CD8-positive, alpha-beta memory T cell (primary cell): ENCODE measurements at regions not wholly inside any gene's neighbourhood (a gene's known extent, or its start where the extent isn't known, plus 50 kb on each side); places are given as distances from the start of the nearest gene placed in this dataset.

ENCODE experiments used
- CTCF ChIA-PET: fragments of 350-600 bp; sonication (Branson Sonifier 250); formaldehyde crosslinking; loops from one replicate; lab custom pipeline; 2021; ENCODE audit warnings: antibody characterized with exemption; lab: Charles Lee
- POLR2A ChIA-PET: fragments of 350-600 bp; sonication (Branson Sonifier 250); formaldehyde crosslinking; loops from one replicate; lab custom pipeline; 2021; ENCODE audit warnings: antibody characterized with exemption; lab: Charles Lee
- DNase-seq, 5 donors: peaks; one replicate each; pipeline versions ENCODE4 v3.0.0 to v3.0.0-alpha.2; 2020 to 2022; ENCODE audit warnings: mixed read lengths in 1 of 5
- H3K27ac ChIP-seq: one replicate; pipeline ENCODE4 v1.7.0; 2013; ENCODE audit warnings: low read depth, mild to moderate bottlenecking, low read length, moderate library complexity
- H3K27me3 ChIP-seq: 2 replicates; pipeline ENCODE4 v1.7.0; 2013; ENCODE audit warnings: low read length, mild to moderate bottlenecking; ENCODE audit not compliant: insufficient read depth, poor library complexity, severe bottlenecking
- H3K36me3 ChIP-seq: 2 replicates; pipeline ENCODE4 v1.7.0; 2013; ENCODE audit warnings: mild to moderate bottlenecking, low read length, moderate library complexity; ENCODE audit not compliant: insufficient read depth
- H3K4me1 ChIP-seq: 2 replicates; pipeline ENCODE4 v1.7.0; 2013; ENCODE audit warnings: mild to moderate bottlenecking, low read length, moderate library complexity; ENCODE audit not compliant: insufficient read depth
- H3K4me3 ChIP-seq: 2 replicates; pipeline ENCODE4 v1.7.0; 2013; ENCODE audit warnings: mild to moderate bottlenecking, low read length
- H3K9me3 ChIP-seq: 2 replicates; pipeline ENCODE4 v1.7.0; 2013; ENCODE audit warnings: mild to moderate bottlenecking, low read length
- H3K27ac Mint-ChIP-seq, 8 donors: one replicate each; pipeline ENCODE4 v1.8.0; 2020 to 2021; ENCODE audit warnings: mixed read lengths in 8 of 8, mild to moderate bottlenecking in 6 of 8, inconsistent platforms in 3 of 8, moderate library complexity in 3 of 8
- H3K27me3 Mint-ChIP-seq, 2 donors: one replicate each; pipeline ENCODE4 v1.8.0; 2020 to 2021; ENCODE audit warnings: mixed read lengths in 2 of 2, mild to moderate bottlenecking in 1 of 2, moderate library complexity in 1 of 2
- H3K36me3 Mint-ChIP-seq, 3 donors: one replicate each; pipeline ENCODE4 v1.8.0; 2020 to 2021; ENCODE audit warnings: mixed read lengths in 3 of 3, inconsistent platforms in 1 of 3, mild to moderate bottlenecking in 1 of 3
- H3K4me1 Mint-ChIP-seq, 3 donors: one replicate each; pipeline ENCODE4 v1.8.0; 2020 to 2021; ENCODE audit warnings: mixed read lengths in 3 of 3, inconsistent platforms in 1 of 3, mild to moderate bottlenecking in 1 of 3
- H3K4me3 Mint-ChIP-seq, 7 donors: one replicate each; pipeline ENCODE4 v1.8.0; 2020 to 2021; ENCODE audit warnings: mixed read lengths in 7 of 7, mild to moderate bottlenecking in 6 of 7, moderate library complexity in 4 of 7, inconsistent platforms in 2 of 7
- H3K9me3 Mint-ChIP-seq, 5 donors: one replicate each; pipeline ENCODE4 v1.8.0; 2020 to 2022; ENCODE audit warnings: mixed read lengths in 5 of 5, mild to moderate bottlenecking in 3 of 5, moderate library complexity in 2 of 5, inconsistent platforms in 1 of 5

DNA sequence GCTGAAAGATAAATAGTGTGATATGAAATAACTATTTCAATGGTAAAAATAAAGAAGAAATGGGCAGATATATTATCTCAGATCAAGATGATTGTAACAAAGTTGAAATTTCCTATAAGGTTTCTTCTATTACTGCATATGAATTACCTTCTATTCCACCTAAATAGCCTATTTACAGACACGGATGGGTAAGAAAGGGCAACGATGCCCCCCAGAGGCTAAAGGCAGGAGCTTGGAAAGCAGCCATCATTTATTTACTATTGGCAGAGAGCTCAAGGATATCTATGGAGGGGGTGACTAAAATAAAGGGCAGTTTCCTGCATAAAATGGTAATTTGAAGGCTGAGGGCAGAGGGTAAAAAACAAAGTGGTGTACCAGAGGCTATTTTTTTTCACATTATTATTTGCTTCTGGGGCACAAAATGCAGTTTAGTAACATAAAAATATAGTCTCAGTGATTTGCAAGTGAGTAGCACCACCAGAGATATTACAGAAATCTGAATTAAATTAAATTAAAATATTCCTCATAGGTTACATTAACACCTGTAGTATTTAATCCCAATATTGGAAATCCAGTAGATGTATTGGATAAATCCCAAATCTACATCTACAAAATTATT, 123.1 kb downstream of the BTC start:
- no peak overlapping the region for H3K4me3 Mint-ChIP-seq

DNA sequence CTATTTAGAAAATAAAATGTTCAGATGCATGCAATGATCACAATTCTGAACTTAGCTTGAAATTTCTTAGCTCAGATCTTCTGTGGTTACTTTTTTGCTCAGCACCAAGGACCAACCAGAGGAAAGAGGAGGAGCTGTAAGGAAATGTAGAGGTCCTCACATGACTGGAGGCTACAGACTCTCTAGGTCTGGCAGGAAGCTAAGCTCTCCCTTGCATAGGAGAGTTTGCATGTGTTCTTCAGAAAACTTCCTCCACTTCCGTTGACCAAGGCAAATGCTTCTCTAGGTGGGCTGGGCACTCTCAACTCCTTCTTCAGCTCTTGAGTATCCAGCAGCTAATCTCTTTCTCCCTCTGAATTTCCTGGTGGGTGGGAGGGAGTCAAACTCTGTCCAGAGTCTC, 119.6 kb downstream of the BTC start:
- Histone ChIP-seq H3K36me3 (no peaks in the 10 kb centered on the region), H3K9me3 (no peaks in the 10 kb centered on the region), H3K27me3 (no peaks in the 10 kb centered on the region), H3K4me3 (no peak overlapping the region), H3K4me1 (no peaks in the 10 kb centered on the region), H3K27ac (no peak overlapping the region)
- POLR2A ChIA-PET = no interaction called here
- Mint-ChIP-seq H3K9me3 (no peaks in the 10 kb centered on the region), H3K4me1 (no peaks in the 10 kb centered on the region), H3K4me3 (peak overlapping the region in 1 of 7 donors; percentile 54), H3K36me3 (no peaks in the 10 kb centered on the region), H3K27me3 (peaks cover 0 to 4% of the 10 kb centered on the region in 2 donors), H3K27ac (no peak overlapping the region)
- CTCF ChIA-PET = no interaction called here
- DNase-seq = no peak

More for the DNA sequence above, 123.1 kb downstream of the BTC start:
- Histone ChIP-seq H3K36me3 (no peaks in the 10 kb centered on the region), H3K9me3 (no peaks in the 10 kb centered on the region), H3K27me3 (no peaks in the 10 kb centered on the region), H3K4me3 (no peak overlapping the region), H3K27ac (no peak overlapping the region), H3K4me1 (no peaks in the 10 kb centered on the region)
- Mint-ChIP-seq H3K27ac (no peak overlapping the region), H3K4me1 (no peaks in the 10 kb centered on the region), H3K9me3 (no peaks in the 10 kb centered on the region), H3K27me3 (peaks cover 0 to 2% of the 10 kb centered on the region in 2 donors), H3K36me3 (no peaks in the 10 kb centered on the region)
- ChIA-PET POLR2A (no interaction called here), CTCF (no interaction called here)
- peak in 3 of 5 donors; percentile 16 to 53 (median 33) for DNase-seq

DNA sequence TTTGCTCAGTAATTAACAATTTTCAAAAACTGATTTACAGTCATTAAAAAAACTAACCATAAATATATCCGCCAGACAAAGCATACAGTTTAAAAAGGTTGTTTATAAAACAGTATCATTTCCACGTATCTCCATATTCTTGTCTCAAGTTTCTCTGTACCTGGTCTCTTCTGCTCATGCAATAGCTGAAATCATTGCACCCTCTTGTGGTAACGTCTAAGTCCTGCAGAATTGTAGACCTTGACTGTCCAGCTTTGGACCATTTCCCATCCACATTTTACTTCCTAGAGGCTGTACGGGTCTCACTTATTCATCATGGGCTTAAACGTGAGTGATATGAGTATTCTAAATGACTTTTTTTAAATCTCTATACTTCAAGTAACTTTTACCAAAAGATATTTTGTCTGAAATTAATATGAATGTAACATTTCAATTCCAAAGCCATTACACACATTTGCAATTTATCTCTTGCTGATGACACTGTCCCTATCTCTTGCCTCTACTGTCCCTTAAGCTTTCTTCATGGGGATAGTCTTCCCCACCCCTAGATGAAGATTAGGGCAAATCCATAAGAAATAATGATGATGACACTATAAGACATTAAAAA, 118.5 kb downstream of the BTC start:
- Histone ChIP-seq H3K4me3 (no peak overlapping the region), H3K4me1 (no peaks in the 10 kb centered on the region), H3K27ac (no peak overlapping the region), H3K27me3 (no peaks in the 10 kb centered on the region), H3K36me3 (no peaks in the 10 kb centered on the region), H3K9me3 (no peaks in the 10 kb centered on the region)
- Mint-ChIP-seq H3K27me3 (peaks cover 0 to 4% of the 10 kb centered on the region in 2 donors), H3K4me1 (no peaks in the 10 kb centered on the region), H3K4me3 (no peak overlapping the region), H3K9me3 (peaks cover 0 to under 1% (median 0%) of the 10 kb centered on the region in 5 donors), H3K27ac (no peak overlapping the region), H3K36me3 (no peaks in the 10 kb centered on the region)
- POLR2A ChIA-PET = no interaction called here
- peak in 1 of 5 donors; percentile 5 for DNase-seq
- CTCF ChIA-PET = interaction anchor here (1.5 kb wide), 1 partner anchor 10 kb away, joined by 3 read pairs; no protein-coding TSS in a partner anchor

DNA sequence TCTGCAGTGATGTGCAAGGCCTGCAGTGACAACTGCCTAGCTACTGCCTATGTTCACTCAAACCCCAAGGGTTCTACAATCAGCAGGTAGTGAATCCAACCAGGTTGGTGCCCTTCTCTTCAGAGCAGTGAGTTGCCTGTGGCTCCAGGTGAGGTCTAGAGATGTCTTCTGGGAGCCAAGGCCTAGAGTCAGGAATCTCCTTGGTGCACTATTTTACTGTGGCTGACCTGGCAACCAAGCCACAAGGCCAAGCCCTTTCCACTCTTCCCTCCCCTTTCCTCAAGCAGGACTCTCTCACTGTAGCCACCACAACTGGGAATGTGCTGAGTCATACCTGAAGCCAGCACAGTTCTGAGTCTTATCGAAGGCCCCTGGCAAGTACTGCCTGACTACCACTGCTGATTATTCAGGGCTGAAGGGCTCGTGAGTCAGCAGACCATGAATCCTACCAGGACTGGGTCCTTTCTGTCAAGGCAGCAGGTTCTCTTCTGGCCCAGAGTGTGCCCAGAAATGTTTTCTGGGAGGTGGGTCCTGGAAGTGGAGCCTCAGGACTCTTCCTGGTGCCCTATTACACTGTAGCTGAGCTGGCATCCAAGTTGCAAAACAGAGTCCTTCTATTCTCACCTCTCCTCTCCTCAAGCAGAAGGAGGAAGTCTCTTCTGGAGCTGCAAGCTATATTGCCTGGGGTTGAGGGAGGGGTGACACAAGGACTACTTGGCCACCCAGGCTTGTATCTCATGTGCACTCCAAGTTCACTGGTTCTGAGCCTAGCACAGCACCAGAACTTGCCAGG, 111.6 kb downstream of the BTC start:
- H3K27ac Mint-ChIP-seq = no peak overlapping the region
- Histone ChIP-seq H3K27me3 (no peaks in the 10 kb centered on the region), H3K36me3 (no peaks in the 10 kb centered on the region), H3K4me1 (no peaks in the 10 kb centered on the region), H3K9me3 (no peaks in the 10 kb centered on the region), H3K4me3 (no peak overlapping the region), H3K27ac (peak overlapping the region; percentile 15)
- peaks cover 5 to 25% of the 10 kb centered on the region in 2 donors for H3K27me3 Mint-ChIP-seq
- no peaks in the 10 kb centered on the region for H3K4me1 Mint-ChIP-seq
- POLR2A ChIA-PET = no interaction called here
- no peak overlapping the region for H3K4me3 Mint-ChIP-seq
- H3K9me3 Mint-ChIP-seq = peaks cover 0 to 2% (median 0%) of the 10 kb centered on the region in 5 donors
- CTCF ChIA-PET = no interaction called here
- DNase-seq = no peak
- no peaks in the 10 kb centered on the region for H3K36me3 Mint-ChIP-seq

DNA sequence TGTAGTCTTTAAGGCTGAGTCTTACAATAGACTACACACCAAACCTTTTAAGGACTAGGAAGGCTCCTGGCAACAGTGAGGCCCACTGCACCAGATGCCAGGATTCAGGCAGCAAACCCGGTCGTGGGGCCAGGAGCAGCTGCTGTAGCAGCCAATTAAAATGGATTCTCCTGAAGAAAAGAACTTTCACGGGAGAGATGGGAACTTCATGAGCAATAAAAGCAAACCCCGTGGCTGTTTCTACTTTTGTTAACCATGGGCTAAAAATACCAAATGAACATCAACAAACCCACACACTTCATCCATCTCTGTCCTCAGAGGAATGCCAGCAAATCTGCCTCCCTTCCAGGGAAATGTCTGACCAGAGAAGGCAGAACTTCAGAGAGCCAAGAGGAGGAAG, 101.4 kb downstream of the BTC start:
- H3K36me3 Mint-ChIP-seq = no peaks in the 10 kb centered on the region
- H3K4me1 Mint-ChIP-seq = no peaks in the 10 kb centered on the region
- DNase-seq = no peak
- peaks cover 3 to 7% of the 10 kb centered on the region in 2 donors for H3K27me3 Mint-ChIP-seq
- H3K9me3 ChIP-seq = no peaks in the 10 kb centered on the region
- H3K4me3 ChIP-seq = no peak overlapping the region
- H3K4me3 Mint-ChIP-seq = no peak overlapping the region
- CTCF ChIA-PET = no interaction called here
- H3K9me3 Mint-ChIP-seq = no peaks in the 10 kb centered on the region
- H3K4me1 ChIP-seq = no peaks in the 10 kb centered on the region
- no peak overlapping the region for H3K27ac ChIP-seq
- no peaks in the 10 kb centered on the region for H3K36me3 ChIP-seq
- no peak overlapping the region for H3K27ac Mint-ChIP-seq
- POLR2A ChIA-PET = no interaction called here
- no peaks in the 10 kb centered on the region for H3K27me3 ChIP-seq
